8988T (cell line): ENCODE measurements at regions not wholly inside any gene's neighbourhood (a gene's known extent, or its start where the extent isn't known, plus 50 kb on each side); places are given as distances from the start of the nearest gene placed in this dataset.

Experiments used
- DNase-seq: peaks from one replicate; pipeline ENCODE4 v3.0.0; 2011

DNA sequence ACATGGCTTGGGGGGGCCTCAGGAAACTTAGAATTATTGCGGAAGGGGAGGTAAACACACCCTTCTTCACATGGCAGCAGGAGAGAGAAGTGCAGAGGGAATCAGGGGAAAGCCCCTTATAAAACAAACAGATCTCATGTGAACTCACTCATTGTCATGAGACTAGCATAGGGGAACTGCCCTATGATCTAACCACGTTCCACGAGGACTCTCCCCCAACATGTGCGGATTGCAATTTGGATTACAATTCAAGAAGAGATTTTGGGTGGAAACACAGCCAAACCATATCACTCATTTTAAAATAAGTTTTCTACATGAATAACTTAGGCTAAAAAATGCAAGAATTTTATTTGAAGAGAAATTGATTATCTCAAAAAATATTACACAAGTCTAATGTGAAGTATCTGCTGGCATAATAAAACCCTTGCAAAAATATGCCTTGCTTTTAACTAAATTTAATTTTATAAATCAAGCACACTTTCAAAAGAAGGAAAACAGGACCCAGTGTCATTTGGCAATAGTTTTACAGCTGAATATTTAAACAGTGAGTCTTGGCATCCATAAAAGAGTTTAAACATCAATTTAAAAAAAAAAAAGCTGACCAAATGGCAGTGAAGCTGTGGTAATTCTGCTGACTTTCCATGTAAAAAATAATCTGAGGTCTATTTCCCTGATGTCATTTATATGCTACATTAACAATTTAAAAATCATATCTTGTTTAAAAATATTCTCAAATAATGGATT, 1057.2 kb downstream of the NAALADL2 start:
- DNase-seq = no peak

GRCh38 chr3:175914785-175915184, 1055.7 kb downstream of the NAALADL2 start:
- no peak for DNase-seq

DNA sequence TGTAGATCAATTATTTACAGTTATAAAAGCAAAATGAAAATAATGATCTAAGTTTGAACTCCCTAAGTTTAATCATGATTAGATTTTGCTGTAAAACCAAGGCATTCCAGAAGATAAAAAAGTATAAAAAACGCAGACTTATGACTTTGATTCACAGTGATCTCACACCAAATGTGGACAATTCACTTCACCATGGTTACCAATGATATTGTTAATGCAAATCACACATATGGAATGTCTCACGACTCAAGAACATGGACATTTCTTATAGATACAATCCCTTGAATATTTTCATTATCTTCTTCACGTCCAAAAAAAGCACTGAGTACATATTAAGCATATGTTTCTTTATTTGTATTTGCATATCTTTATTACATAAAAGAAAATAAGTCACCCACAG, 1054.2 kb downstream of the NAALADL2 start:
- no peak for DNase-seq

DNA sequence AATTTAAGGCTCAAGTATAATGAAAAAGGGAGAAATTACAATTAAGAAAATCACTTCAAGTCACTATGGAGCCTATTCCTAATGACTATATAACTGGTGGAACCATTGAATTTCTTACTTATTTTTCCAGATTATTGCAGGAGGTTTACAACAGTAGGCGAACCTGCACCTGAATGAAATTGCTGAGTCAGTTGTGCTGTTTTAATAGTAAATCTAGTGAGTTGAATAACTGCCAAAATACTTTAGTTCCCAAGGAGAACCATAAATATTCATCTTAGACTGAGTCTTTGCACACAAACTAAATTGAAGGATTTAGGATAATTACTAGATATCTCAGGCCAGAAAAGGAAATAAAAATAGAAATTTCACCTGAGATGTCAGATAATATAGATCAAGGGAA, 1052.8 kb downstream of the NAALADL2 start:
- no peak for DNase-seq

GRCh38 chr3:175902226-175902625, 1043.1 kb downstream of the NAALADL2 start:
- DNase-seq = no peak

GRCh38 chr3:175898194-175898593, 1039.1 kb downstream of the NAALADL2 start:
- DNase-seq = no peak

DNA sequence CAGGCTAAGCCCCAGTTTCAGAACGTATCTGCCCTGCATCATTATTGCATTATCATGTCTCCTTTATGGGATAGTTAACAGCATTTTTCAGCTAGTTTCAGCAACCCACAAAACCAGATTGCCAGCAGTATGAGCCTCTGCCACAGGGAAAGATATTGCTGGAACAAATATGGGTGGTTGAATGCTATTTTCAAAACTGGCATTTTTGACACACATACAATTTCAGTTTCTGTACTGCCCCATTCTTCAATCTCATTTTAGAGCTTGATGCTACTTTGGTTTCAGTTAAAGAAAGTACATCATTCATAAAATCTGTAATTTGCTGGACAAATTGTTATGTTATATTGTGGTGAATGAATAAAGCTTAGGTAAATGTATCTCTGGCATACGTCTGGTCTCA, 1037.5 kb downstream of the NAALADL2 start:
- no peak for DNase-seq

DNA sequence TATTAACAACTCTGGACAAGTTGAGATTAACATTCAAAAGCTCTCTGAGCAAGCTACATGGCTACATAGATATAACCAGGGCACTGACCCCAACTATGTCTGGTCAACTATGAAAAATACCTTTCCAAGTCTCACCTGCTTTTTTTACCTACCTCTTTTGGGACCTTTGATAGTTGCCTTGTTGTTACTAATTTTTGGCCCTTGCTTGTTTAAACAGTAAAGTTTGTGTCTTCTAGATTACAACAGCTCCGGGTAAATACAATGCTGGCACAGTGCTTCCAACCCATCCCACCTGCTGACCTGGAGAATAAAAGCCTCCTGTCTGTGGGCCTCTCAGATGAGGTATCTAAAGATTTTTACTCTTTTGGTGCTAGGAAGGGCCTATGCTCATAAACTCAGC, 1036.6 kb downstream of the NAALADL2 start:
- no peak for DNase-seq

- no peak for DNase-seq
Observed at GRCh38 chr3:175893566-175893965, 1034.4 kb downstream of the NAALADL2 start.

DNA sequence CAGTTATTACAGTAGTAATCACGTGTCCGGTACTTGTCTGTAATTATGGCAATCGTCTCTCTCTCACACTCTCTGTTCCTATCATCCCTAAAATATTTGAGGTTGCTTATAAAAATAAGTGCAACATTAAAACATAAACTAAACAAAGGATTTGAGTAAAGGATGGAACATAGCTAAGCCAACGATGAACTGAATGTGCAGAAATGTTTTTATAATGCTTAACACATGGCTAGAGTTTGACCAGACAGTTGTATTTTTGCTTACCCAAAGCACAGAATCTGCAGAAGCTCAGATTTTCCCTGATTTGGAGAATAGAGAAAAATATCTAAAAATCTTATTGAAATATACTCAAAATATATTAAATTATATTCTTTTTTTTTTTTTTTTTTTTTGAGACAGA, 1030.9 kb downstream of the NAALADL2 start:
- no peak for DNase-seq

- DNase-seq = no peak
Observed at GRCh38 chr3:175885231-175885766, 1026.2 kb downstream of the NAALADL2 start.

GRCh38 chr3:175879417-175879816, 1020.3 kb downstream of the NAALADL2 start:
- no peak for DNase-seq

GRCh38 chr3:175869404-175869803, 1010.3 kb downstream of the NAALADL2 start:
- DNase-seq = no peak

- no peak for DNase-seq
Observed at GRCh38 chr3:175868626-175869025, 1009.5 kb downstream of the NAALADL2 start.

GRCh38 chr3:175865724-175866123, 1006.6 kb downstream of the NAALADL2 start:
- DNase-seq = no peak

GRCh38 chr3:175861916-175862315, 1002.8 kb downstream of the NAALADL2 start:
- DNase-seq = no peak
